ENCODE measurements at regions not wholly inside any gene's neighbourhood (a gene's known extent, or its start where the extent isn't known, plus 50 kb on each side); places are given as distances from the start of the nearest gene placed in this dataset.
"Not testable (repeated sequence)": the region's sequence is repeated elsewhere in the genome, so short reads cannot be mapped to it uniquely, and the experiment has no call there.

DNA sequence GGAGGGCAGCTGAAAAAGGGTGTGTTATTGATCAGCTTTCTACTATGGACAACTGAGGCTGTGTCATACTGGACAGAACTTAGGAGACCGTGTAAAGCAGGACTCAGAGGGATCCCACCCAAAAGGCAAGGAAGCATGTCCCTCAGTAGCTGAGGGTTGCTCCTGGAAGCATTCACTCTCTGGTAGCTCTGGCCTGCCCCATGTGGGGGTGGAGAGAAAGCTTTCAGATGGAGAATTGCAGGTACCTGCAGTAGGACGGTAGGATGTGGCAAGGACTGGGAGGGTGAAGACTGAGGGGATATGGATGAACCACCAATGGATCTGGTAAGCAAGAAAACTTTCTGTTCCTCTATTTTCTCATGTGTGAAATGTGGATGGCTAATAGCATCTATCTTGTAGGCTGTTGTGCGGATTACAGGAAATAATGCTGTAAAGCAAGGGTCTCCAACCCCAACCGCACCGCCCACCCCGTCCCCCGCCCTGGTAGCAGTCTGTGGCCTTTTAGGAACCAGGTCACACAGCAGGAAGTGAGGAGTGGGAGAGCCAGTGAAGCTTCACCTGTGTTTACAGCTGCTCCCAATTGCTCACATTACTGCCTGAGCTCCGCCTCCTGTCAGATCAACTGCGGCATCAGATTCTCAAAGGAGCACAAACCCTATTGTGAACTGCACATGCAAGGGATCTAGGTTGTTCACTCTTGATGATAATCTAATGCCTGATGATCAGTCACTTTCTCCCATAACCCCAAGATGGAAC lies 157.7 kb upstream of the PROK2 start:
- no peak for DNase-seq
- CTCF ChIA-PET, result no interaction called here
- BruUV-seq (replicated peaks), result no TSS peak

DNA sequence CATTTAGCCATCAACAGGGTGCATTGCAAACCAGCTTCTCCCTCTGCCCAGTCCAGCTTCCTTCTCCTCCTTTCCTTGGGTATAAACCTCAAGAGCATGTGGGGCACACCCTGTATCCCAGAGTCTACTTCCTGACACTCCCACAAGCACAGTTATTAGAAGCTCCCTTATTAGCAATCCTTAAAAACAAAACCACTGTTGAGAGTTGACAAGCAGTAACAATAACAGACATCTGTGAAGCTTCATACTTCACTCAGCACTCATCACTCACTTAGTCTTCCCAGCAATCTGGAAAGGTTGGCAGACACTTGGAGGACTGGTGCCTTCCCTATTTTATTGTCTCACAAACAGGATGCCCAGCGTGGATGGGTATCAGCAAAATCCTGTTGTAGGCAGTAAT lies 155.5 kb upstream of the PROK2 start:
- H3K4me3 ChIP-seq, result no peak overlapping the region
- H3K36me3 ChIP-seq (ENCODE audit: low read depth), result no peaks in the 10 kb centered on the region
- H3K9me2 ChIP-seq (ENCODE audit: insufficient read depth), result no peaks in the 10 kb centered on the region
- no peaks in the 10 kb centered on the region for H3F3A ChIP-seq (ENCODE audit: insufficient read depth, low read depth)
- H3K27ac ChIP-seq, result no peak overlapping the region
- intact Hi-C loops (cut with micrococcal nuclease; ENCODE audit: unreplicated experiment), result no loop called here
- BruUV-seq (replicated peaks), result no TSS peak
- H3K4me1 ChIP-seq (replicated peaks; ENCODE audit: insufficient read depth), result no peaks in the 10 kb centered on the region
- H3K27me3 ChIP-seq (ENCODE audit: insufficient read depth, low read depth), result peaks cover 17% of the 10 kb centered on the region
- no peaks in the 10 kb centered on the region for H4K20me1 ChIP-seq (ENCODE audit: insufficient read depth)
- no peak overlapping the region for H2AFZ ChIP-seq
- H3K79me2 ChIP-seq (ENCODE audit: low read depth), result no peaks in the 10 kb centered on the region
- no peak overlapping the region for H3K4me2 ChIP-seq
- no peak for DNase-seq
- no peaks in the 10 kb centered on the region for H3K9me3 ChIP-seq (ENCODE audit: insufficient read depth, low read depth)
- CTCF ChIA-PET, result no interaction called here
- TF ChIP-seq EZH2 (IDR thresholded peaks at IDR 0.05; ENCODE audit: low read depth), result no peak
- TF ChIP-seq, protein P1, sequence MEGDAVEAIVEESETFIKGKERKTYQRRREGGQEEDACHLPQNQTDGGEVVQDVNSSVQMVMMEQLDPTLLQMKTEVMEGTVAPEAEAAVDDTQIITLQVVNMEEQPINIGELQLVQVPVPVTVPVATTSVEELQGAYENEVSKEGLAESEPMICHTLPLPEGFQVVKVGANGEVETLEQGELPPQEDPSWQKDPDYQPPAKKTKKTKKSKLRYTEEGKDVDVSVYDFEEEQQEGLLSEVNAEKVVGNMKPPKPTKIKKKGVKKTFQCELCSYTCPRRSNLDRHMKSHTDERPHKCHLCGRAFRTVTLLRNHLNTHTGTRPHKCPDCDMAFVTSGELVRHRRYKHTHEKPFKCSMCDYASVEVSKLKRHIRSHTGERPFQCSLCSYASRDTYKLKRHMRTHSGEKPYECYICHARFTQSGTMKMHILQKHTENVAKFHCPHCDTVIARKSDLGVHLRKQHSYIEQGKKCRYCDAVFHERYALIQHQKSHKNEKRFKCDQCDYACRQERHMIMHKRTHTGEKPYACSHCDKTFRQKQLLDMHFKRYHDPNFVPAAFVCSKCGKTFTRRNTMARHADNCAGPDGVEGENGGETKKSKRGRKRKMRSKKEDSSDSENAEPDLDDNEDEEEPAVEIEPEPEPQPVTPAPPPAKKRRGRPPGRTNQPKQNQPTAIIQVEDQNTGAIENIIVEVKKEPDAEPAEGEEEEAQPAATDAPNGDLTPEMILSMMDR (conservative IDR thresholded peaks at IDR 0.05), result no peak
- POLR2A ChIA-PET (ENCODE audit: unreplicated experiment), result no interaction called here

More for the DNA sequence above, 157.7 kb upstream of the PROK2 start:
- intact Hi-C loops (cut with micrococcal nuclease; ENCODE audit: unreplicated experiment), result no loop called here
- H4K20me1 ChIP-seq (ENCODE audit: insufficient read depth), result no peaks in the 10 kb centered on the region
- H3K27ac ChIP-seq, result no peak overlapping the region
- H3K9me3 ChIP-seq (ENCODE audit: insufficient read depth, low read depth), result no peaks in the 10 kb centered on the region
- no peaks in the 10 kb centered on the region for H3K36me3 ChIP-seq (ENCODE audit: low read depth)
- peaks cover under 1% of the 10 kb centered on the region; the same call in 1 of the 2 replicates for H3K27me3 ChIP-seq (ENCODE audit: insufficient read depth, low read depth)
- H3K4me3 ChIP-seq, result no peak overlapping the region
- no peaks in the 10 kb centered on the region for H3K4me1 ChIP-seq (replicated peaks; ENCODE audit: insufficient read depth)
- POLR2A ChIA-PET (ENCODE audit: unreplicated experiment), result no interaction called here
- H3K79me2 ChIP-seq (ENCODE audit: low read depth), result no peaks in the 10 kb centered on the region
- no peaks in the 10 kb centered on the region for H3F3A ChIP-seq (ENCODE audit: insufficient read depth, low read depth)
- TF ChIP-seq, protein P1 (conservative IDR thresholded peaks at IDR 0.05), result no peak
- no peak for TF ChIP-seq EZH2 (IDR thresholded peaks at IDR 0.05; ENCODE audit: low read depth)
- H2AFZ ChIP-seq, result no peak overlapping the region
- no peak overlapping the region for H3K4me2 ChIP-seq
- H3K9me2 ChIP-seq (ENCODE audit: insufficient read depth), result no peaks in the 10 kb centered on the region

DNA sequence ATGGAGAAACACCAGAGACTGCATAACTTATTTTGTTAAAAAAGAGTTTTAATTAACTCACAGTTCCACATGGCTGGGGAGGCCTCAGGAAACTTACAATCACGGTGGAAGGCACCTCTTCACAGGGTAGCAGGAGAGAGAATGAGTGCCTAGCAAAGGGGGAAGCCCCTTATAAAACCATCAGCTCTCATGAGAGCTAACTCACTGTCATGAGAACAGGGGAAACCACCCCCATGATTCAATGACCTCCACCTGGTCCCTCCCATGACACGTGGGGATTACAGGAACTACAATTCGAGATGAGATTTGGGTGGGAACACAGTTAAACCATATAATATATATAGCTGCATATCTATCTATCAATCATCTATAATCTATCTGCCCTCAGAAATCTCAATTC lies 153.1 kb upstream of the PROK2 start:
- H3K79me2 ChIP-seq (ENCODE audit: low read depth); CTCF ChIA-PET; H3K4me1 ChIP-seq (replicated peaks; ENCODE audit: insufficient read depth): not testable (repeated sequence)

DNA sequence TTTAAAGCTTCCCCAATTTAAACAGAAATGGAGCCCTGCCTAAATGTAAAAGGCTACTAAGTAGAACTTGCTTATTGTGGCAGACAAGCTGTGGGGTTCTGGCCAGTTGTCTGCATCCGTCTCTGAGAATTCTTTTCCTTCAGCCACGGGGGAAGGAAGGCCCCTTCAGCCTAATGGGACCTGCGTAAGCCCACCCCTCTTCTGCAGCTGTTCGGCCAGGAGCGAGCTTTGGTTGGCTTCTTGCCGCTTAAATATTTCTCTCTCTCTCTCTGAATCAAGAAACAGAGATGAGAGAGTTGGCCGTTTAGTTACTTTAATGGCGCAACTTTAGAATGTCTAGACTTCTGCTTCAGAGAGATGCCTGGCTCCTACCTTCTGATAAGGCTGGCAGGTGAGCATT lies 151.7 kb upstream of the PROK2 start:
- Histone ChIP-seq H3K9me3 (ENCODE audit: insufficient read depth, low read depth) (no peaks in the 10 kb centered on the region), H2AFZ (no peak overlapping the region), H3K27ac (no peak overlapping the region), H3K4me3 (no peak overlapping the region), H3F3A (ENCODE audit: insufficient read depth, low read depth) (no peaks in the 10 kb centered on the region), H3K27me3 (ENCODE audit: insufficient read depth, low read depth) (peaks cover 52% of the 10 kb centered on the region), H4K20me1 (ENCODE audit: insufficient read depth) (no peaks in the 10 kb centered on the region), H3K4me1 (replicated peaks; ENCODE audit: insufficient read depth) (no peaks in the 10 kb centered on the region), H3K9me2 (ENCODE audit: insufficient read depth) (no peaks in the 10 kb centered on the region), H3K4me2 (no peak overlapping the region), H3K79me2 (ENCODE audit: low read depth) (no peaks in the 10 kb centered on the region), H3K36me3 (ENCODE audit: low read depth) (no peaks in the 10 kb centered on the region)
- intact Hi-C loops (cut with micrococcal nuclease; ENCODE audit: unreplicated experiment), result no loop called here
- ChIA-PET POLR2A (ENCODE audit: unreplicated experiment) (no interaction called here), CTCF (no interaction called here)
- TF ChIP-seq, protein P1 (conservative IDR thresholded peaks at IDR 0.05), result no peak
- no peak for DNase-seq
- no TSS peak for BruUV-seq (replicated peaks)

More for the DNA sequence above, 153.1 kb upstream of the PROK2 start:
- POLR2A ChIA-PET (ENCODE audit: unreplicated experiment); H2AFZ ChIP-seq; H3F3A ChIP-seq (ENCODE audit: insufficient read depth, low read depth); H3K4me2 ChIP-seq; H4K20me1 ChIP-seq (ENCODE audit: insufficient read depth); H3K4me3 ChIP-seq; H3K27ac ChIP-seq; H3K9me3 ChIP-seq (ENCODE audit: insufficient read depth, low read depth); H3K36me3 ChIP-seq (ENCODE audit: low read depth); DNase-seq; BruUV-seq (replicated peaks); intact Hi-C loops (cut with micrococcal nuclease; ENCODE audit: unreplicated experiment); H3K9me2 ChIP-seq (ENCODE audit: insufficient read depth): not testable (repeated sequence)
- H3K27me3 ChIP-seq (ENCODE audit: insufficient read depth, low read depth), result peaks cover 40% of the 10 kb centered on the region
